RWPE2 (cell line): ENCODE measurements at regions not wholly inside any gene's neighbourhood (a gene's known extent, or its start where the extent isn't known, plus 50 kb on each side); places are given as distances from the start of the nearest gene placed in this dataset.

Experiments used
- ATAC-seq: fragments of 200-7000 bp; cut with Tn5 transposase; 3 replicates; pipeline ENCODE4 v1.9.1; 2021; ENCODE audit warnings: low read depth
- DNase-seq: peaks from one replicate; pipeline ENCODE4 v3.0.0-alpha.2; 2020; ENCODE audit warnings: low spot score
- H3K27ac ChIP-seq: fragments of 450-650 bp; 2 replicates; pipeline ENCODE4 v1.5.1; 2017; ENCODE audit warnings: mild to moderate bottlenecking; ENCODE audit not compliant: poor library complexity, severe bottlenecking
- H3K27me3 ChIP-seq: fragments of 250-450 bp; sonication (Bioruptor Pico); 2 replicates; pipeline ENCODE4 v1.5.1; 2021; ENCODE audit warnings: mild to moderate bottlenecking, moderate library complexity; ENCODE audit not compliant: insufficient read depth, poor library complexity, severe bottlenecking
- H3K36me3 ChIP-seq: fragments of 250-450 bp; sonication (Bioruptor Pico); 2 replicates; pipeline ENCODE4 v1.5.1; 2020; ENCODE audit warnings: low read depth, mild to moderate bottlenecking, moderate library complexity
- H3K4me1 ChIP-seq: fragments of 250-450 bp; sonication (Bioruptor Pico); 2 replicates; pipeline ENCODE4 v1.5.1; 2021; ENCODE audit warnings: mild to moderate bottlenecking, moderate library complexity; ENCODE audit not compliant: insufficient read depth, poor library complexity, severe bottlenecking
- H3K4me3 ChIP-seq: fragments of 250-450 bp; sonication (Bioruptor Pico); 2 replicates; pipeline ENCODE4 v1.5.1; 2021; ENCODE audit warnings: mild to moderate bottlenecking, moderate library complexity; ENCODE audit not compliant: severe bottlenecking
- H3K9me3 ChIP-seq: fragments of 250-450 bp; sonication (Bioruptor Pico); 2 replicates; pipeline ENCODE4 v1.5.1; 2021; ENCODE audit warnings: mild to moderate bottlenecking, moderate library complexity; ENCODE audit not compliant: severe bottlenecking
- TF ChIP-seq, protein P1 (sequence below): fragments of 450-650 bp; IDR thresholded peaks from one replicate; pipeline ENCODE4 v1.5.1; 2017; ENCODE audit warnings: mild to moderate bottlenecking, moderate library complexity; ENCODE audit not compliant: poor library complexity, severe bottlenecking

DNA sequence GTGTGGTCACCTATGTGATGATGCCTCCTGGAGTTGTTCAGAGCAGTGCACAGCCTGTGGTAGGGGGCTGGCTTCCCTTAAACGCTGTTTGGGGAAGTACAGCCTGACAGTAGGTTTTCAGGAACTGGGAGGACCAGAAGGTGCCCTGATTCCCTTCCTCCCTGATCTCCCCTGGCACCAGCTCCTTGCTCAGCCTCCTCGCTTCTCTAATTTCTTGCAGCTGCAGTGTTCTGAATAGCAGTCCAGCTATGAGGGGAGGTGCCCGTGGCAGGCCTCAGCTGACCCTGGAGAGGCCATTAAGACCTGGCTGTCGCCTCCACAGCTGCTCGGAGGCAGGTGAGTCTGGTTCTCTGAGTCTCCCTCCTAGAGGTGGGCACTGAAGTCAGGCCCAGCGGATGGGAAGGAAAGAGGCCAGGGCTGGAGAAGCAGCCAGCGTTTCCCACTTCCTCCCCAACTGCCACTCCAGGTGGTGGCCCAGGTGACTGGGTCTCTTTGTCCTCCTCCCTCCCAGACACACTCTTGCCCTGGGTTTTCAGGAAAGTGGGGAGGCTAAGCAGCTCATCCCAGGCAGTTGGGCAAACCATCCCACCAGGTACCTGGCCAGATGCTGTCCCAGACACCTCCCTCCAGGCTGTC is 52.0 kb upstream of the RPL11 start:
- ATAC-seq (no peak), DNase-seq (no peak)
- TF ChIP-seq, protein P1, sequence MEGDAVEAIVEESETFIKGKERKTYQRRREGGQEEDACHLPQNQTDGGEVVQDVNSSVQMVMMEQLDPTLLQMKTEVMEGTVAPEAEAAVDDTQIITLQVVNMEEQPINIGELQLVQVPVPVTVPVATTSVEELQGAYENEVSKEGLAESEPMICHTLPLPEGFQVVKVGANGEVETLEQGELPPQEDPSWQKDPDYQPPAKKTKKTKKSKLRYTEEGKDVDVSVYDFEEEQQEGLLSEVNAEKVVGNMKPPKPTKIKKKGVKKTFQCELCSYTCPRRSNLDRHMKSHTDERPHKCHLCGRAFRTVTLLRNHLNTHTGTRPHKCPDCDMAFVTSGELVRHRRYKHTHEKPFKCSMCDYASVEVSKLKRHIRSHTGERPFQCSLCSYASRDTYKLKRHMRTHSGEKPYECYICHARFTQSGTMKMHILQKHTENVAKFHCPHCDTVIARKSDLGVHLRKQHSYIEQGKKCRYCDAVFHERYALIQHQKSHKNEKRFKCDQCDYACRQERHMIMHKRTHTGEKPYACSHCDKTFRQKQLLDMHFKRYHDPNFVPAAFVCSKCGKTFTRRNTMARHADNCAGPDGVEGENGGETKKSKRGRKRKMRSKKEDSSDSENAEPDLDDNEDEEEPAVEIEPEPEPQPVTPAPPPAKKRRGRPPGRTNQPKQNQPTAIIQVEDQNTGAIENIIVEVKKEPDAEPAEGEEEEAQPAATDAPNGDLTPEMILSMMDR, result no peak
- Histone ChIP-seq H3K4me1 (peaks cover 3% of the 10 kb centered on the region), H3K9me3 (no peaks in the 10 kb centered on the region), H3K27me3 (no peaks in the 10 kb centered on the region), H3K4me3 (no peak overlapping the region), H3K27ac (no peak overlapping the region), H3K36me3 (no peaks in the 10 kb centered on the region)

DNA sequence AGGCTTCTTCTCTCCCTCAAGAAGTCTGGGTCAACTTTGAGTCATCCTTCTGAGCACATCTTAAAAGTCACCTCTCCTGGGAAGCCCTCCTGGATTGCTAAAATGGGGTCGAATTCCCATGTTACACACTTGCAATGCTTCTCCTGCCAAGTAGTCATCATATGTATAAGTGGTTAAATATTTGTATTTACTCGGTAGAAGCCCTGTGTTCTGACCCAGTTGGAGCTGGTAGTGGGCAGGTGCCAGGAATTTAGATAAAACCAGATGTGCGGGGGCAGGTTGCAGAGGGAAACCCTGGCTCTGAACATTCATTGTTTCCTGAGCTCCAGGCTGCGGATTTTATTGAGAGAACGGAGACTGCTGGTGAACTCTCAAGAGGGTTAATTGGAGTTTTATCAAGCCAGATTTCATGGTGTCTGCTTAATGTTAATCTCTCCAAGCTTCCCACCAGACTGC is 52.8 kb upstream of the RPL11 start:
- H3K36me3 ChIP-seq, result no peaks in the 10 kb centered on the region
- ATAC-seq (no peak), DNase-seq (no peak)
- H3K4me3 ChIP-seq, result no peak overlapping the region
- TF ChIP-seq, protein P1, result no peak
- peaks cover 3% of the 10 kb centered on the region for H3K4me1 ChIP-seq
- H3K27ac ChIP-seq, result no peak overlapping the region
- H3K9me3 ChIP-seq, result no peaks in the 10 kb centered on the region
- H3K27me3 ChIP-seq, result no peaks in the 10 kb centered on the region

DNA sequence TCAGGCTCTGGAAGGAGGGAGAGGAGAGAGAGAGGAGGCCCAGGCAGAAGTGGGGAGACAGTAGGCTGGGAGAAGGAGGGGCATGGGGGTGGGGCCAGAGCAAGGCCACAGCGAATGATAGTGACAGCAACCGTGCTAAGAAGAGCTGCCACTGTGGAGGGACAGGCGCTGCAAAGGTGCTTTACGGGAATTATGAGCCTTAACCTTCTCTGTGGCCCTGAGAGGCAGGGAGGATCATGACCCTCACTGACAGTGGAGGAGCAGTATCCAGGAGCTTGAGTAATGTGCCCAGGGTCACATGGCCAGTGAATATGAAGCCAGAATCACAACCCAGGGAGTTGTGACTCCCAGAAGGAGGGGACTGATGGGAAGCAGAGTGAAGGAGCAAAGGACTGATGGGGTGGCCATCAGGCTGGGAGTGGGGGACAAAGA is 53.4 kb upstream of the RPL11 start:
- Histone ChIP-seq H3K36me3 (no peaks in the 10 kb centered on the region), H3K27ac (no peak overlapping the region), H3K4me1 (peaks cover 3% of the 10 kb centered on the region), H3K9me3 (no peaks in the 10 kb centered on the region), H3K4me3 (no peak overlapping the region), H3K27me3 (no peaks in the 10 kb centered on the region)
- ATAC-seq (no peak), DNase-seq (no peak)
- TF ChIP-seq, protein P1, result no peak

DNA sequence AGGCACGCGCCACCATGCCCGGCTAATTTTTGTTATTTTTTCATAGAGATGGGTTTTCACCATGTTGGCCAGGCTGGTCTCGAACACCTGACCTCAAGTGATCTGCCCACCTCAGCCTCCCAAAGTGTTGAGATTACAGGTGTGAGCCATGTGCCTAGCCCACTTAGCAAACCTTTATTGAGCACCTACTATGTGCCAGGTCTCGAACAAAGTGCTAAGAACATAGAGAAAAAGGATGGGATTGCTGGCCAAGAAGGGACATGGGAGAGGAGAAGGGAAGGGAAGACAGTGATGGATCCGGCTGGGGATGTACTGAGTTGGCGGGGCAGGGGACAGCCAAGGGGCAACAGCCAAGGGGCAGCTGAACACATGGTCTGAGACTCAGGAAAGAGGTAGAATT is 55.6 kb upstream of the RPL11 start:
- DNase-seq (no peak), ATAC-seq (no peak)
- Histone ChIP-seq H3K36me3 (no peaks in the 10 kb centered on the region), H3K27me3 (no peaks in the 10 kb centered on the region), H3K9me3 (no peaks in the 10 kb centered on the region), H3K4me1 (peaks cover 3% of the 10 kb centered on the region), H3K4me3 (no peak overlapping the region), H3K27ac (no peak overlapping the region)
- TF ChIP-seq, protein P1, result no peak
